Mesendoderm (in vitro differentiated cells): ENCODE measurements at regions not wholly inside any gene's neighbourhood (a gene's known extent, or its start where the extent isn't known, plus 50 kb on each side); places are given as distances from the start of the nearest gene placed in this dataset.

Experiments used
- DNase-seq: peaks from one replicate; pipeline ENCODE4 v3.0.0; 2013
- H2AK5ac ChIP-seq: 2 replicates; pipeline ENCODE4 v1.6.1; 2013; ENCODE audit warnings: low read length, inconsistent platforms
- H2BK120ac ChIP-seq: 2 replicates; pipeline ENCODE4 v1.6.1; 2013; ENCODE audit warnings: low read depth, mild to moderate bottlenecking, low read length, moderate library complexity, mixed read lengths
- H2BK15ac ChIP-seq: replicated peaks from 2 replicates; pipeline ENCODE4 v1.6.1; 2013; ENCODE audit warnings: low read depth, mild to moderate bottlenecking, moderate library complexity
- H2BK5ac ChIP-seq: 2 replicates; pipeline ENCODE4 v1.6.1; 2013; ENCODE audit warnings: low read length, inconsistent platforms
- H3K18ac ChIP-seq: 2 replicates; pipeline ENCODE4 v1.6.1; 2013; ENCODE audit warnings: mild to moderate bottlenecking, low read length, mixed read lengths
- H3K23ac ChIP-seq: one replicate; pipeline ENCODE4 v1.6.1; 2013; ENCODE audit warnings: low read length
- H3K27ac ChIP-seq: 2 replicates; pipeline ENCODE4 v1.5.1; 2013; ENCODE audit warnings: low read depth, mild to moderate bottlenecking, inconsistent platforms, low read length, moderate library complexity
- H3K27me3 ChIP-seq: 2 replicates; pipeline ENCODE4 v1.6.1; 2013; ENCODE audit warnings: low read length, control low read depth, mild to moderate bottlenecking, inconsistent platforms; ENCODE audit not compliant: insufficient read depth, poor library complexity
- H3K36me3 ChIP-seq: 2 replicates; pipeline ENCODE4 v1.6.1; 2013; ENCODE audit warnings: low read length, inconsistent platforms; ENCODE audit not compliant: control insufficient read depth, insufficient read depth
- H3K4ac ChIP-seq: one replicate; pipeline ENCODE4 v1.6.1; 2013; ENCODE audit warnings: low read depth, mild to moderate bottlenecking, low read length, moderate library complexity
- H3K4me1 ChIP-seq: 2 replicates; pipeline ENCODE4 v1.6.1; 2013; ENCODE audit warnings: low read depth, low read length, inconsistent platforms; ENCODE audit not compliant: control insufficient read depth
- H3K4me2 ChIP-seq: 2 replicates; pipeline ENCODE4 v1.6.1; 2013; ENCODE audit warnings: low read length
- H3K4me3 ChIP-seq: 2 replicates; pipeline ENCODE4 v1.5.1; 2013; ENCODE audit warnings: mild to moderate bottlenecking, low read length
- H3K56ac ChIP-seq: one replicate; pipeline ENCODE4 v1.6.1; 2013; ENCODE audit warnings: low read length
- H3K79me1 ChIP-seq: 2 replicates; pipeline ENCODE4 v1.6.1; 2013; ENCODE audit warnings: low read length, inconsistent platforms
- H3K79me2 ChIP-seq: 2 replicates; pipeline ENCODE4 v1.6.1; 2013; ENCODE audit warnings: mild to moderate bottlenecking, low read length; ENCODE audit not compliant: control insufficient read depth, insufficient read depth
- H3K9ac ChIP-seq: 2 replicates; pipeline ENCODE4 v1.6.1; 2013; ENCODE audit warnings: low read length, inconsistent platforms
- H4K5ac ChIP-seq: one replicate; pipeline ENCODE4 v1.6.1; 2013; ENCODE audit warnings: low read length
- H4K8ac ChIP-seq: one replicate; pipeline ENCODE4 v1.6.1; 2013; ENCODE audit warnings: low read depth, mild to moderate bottlenecking, control low read depth, low read length, moderate library complexity
- WGBS: extraction: QIAGEN DNeasy Blood & Tissue Kit; methylation state at CpG from one replicate; pipeline ENCODE4 v1.1.7; 2013; ENCODE audit warnings: low lambda C conversion rate, missing lambda C conversion rate; ENCODE audit not compliant: insufficient coverage; ENCODE audit errors: extremely low coverage; 5-methylcytosine and 5-hydroxymethylcytosine counted together

DNA sequence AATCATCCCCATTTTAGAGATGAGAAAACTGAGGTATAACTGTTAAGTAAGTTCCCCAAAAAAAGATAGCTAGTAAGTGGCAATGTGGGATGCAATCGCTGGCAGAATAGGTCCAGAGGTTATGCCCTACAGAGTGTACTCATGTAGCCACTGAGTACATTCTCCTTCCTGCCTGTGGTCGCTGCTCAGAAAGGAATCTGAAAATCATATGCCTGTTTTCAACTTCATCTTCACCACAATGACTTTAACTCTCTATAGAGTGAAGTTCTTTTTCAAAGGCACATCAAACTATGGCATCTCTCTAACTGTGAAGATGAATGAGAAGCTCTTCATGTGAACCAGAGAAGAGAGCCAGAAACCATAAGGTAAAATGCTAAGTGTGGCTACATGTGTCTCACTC, 162.2 kb upstream of the SLC25A13 start:
- H3K4me3 ChIP-seq = no peak overlapping the region
- WGBS = no CpG with 5 or more reads among the region's 2 CpGs
- H3K79me1 ChIP-seq = no peaks in the 10 kb centered on the region
- H4K8ac ChIP-seq = no peak overlapping the region
- no peaks in the 10 kb centered on the region for H3K4me1 ChIP-seq
- H2BK15ac ChIP-seq = no peak overlapping the region
- no peaks in the 10 kb centered on the region for H3K27me3 ChIP-seq
- no peaks in the 10 kb centered on the region for H3K79me2 ChIP-seq
- no peak overlapping the region for H2BK5ac ChIP-seq
- no peak overlapping the region for H2AK5ac ChIP-seq
- H3K4me2 ChIP-seq = no peak overlapping the region
- no peak for DNase-seq
- H3K27ac ChIP-seq = no peak overlapping the region
- no peak overlapping the region for H2BK120ac ChIP-seq
- no peak overlapping the region for H4K5ac ChIP-seq
- no peak overlapping the region for H3K56ac ChIP-seq
- no peak overlapping the region for H3K4ac ChIP-seq
- no peaks in the 10 kb centered on the region for H3K36me3 ChIP-seq
- no peak overlapping the region for H3K18ac ChIP-seq
- H3K23ac ChIP-seq = no peak overlapping the region
- no peak overlapping the region for H3K9ac ChIP-seq

DNA sequence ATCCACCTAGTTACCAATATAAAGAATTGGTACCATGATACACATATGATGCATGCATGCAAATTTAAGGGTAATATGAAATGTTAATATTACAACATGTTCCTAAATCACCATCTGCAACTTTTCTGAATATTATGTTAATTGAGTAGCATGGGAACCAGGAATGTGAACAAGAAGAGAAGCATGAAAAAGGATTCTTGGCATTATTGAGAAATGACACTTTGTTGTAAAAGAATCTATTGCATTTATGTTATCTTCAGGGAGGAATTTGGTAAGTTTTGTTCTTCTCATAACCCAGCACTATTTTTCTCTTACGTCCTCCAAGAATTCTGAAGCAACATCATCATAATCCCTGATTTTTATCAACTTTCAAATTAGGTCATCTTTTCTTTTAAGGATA, 159.9 kb upstream of the SLC25A13 start:
- H3K79me1 ChIP-seq = no peaks in the 10 kb centered on the region
- H4K5ac ChIP-seq = no peak overlapping the region
- WGBS = no CpG with 5 or more reads among the region's 1 CpG
- H3K27ac ChIP-seq = no peak overlapping the region
- H2AK5ac ChIP-seq = no peak overlapping the region
- H3K4ac ChIP-seq = no peak overlapping the region
- H3K4me2 ChIP-seq = no peak overlapping the region
- H3K9ac ChIP-seq = no peak overlapping the region
- H3K36me3 ChIP-seq = no peaks in the 10 kb centered on the region
- H2BK5ac ChIP-seq = no peak overlapping the region
- no peak overlapping the region for H3K23ac ChIP-seq
- H2BK15ac ChIP-seq = no peak overlapping the region
- H4K8ac ChIP-seq = no peak overlapping the region
- no peak for DNase-seq
- no peak overlapping the region for H2BK120ac ChIP-seq
- no peak overlapping the region for H3K18ac ChIP-seq
- no peak overlapping the region for H3K56ac ChIP-seq
- no peak overlapping the region for H3K4me3 ChIP-seq
- H3K4me1 ChIP-seq = no peaks in the 10 kb centered on the region
- H3K79me2 ChIP-seq = no peaks in the 10 kb centered on the region
- H3K27me3 ChIP-seq = no peaks in the 10 kb centered on the region

DNA sequence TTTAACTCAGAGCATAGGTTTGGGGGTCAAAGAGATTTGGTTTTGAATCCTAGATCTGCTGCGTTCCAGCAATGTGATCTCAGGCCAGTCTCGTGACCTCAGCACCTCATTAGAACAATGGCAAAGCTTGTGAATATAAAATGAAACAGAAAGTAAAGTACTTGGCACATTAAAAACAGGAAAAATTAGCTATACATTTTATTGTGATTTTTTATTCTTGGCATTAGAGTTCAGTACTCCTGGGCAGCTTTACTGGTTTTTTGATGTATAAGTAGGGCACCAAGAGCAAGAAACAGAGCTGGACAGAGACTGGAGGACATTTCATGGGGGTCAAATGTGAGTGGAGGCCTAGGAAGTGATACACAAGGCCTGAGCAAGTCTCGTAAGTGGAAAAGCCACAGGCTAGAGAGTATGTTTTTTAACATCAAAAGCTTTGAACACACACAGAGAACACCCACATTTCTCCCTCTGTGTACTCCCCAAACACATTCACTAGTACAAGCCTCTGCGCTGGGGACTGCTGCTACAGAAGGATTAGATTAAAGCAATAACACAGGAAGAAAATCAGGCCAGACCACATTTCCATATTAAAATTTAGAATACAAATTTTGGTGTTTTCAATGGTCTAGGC, 157.2 kb upstream of the SLC25A13 start:
- Histone ChIP-seq H3K56ac (no peak overlapping the region), H3K23ac (no peak overlapping the region), H3K36me3 (no peaks in the 10 kb centered on the region), H2BK15ac (no peak overlapping the region), H3K27ac (no peak overlapping the region), H4K8ac (no peak overlapping the region), H4K5ac (no peak overlapping the region), H3K27me3 (no peaks in the 10 kb centered on the region), H3K4ac (no peak overlapping the region), H2BK120ac (no peak overlapping the region), H3K4me3 (no peak overlapping the region), H2BK5ac (no peak overlapping the region), H3K79me2 (no peaks in the 10 kb centered on the region), H3K4me1 (no peaks in the 10 kb centered on the region), H3K79me1 (no peaks in the 10 kb centered on the region), H3K18ac (no peak overlapping the region), H3K4me2 (no peak overlapping the region), H3K9ac (no peak overlapping the region), H2AK5ac (no peak overlapping the region)
- DNase-seq = no peak
- no CpG with 5 or more reads among the region's 4 CpGs for WGBS

DNA sequence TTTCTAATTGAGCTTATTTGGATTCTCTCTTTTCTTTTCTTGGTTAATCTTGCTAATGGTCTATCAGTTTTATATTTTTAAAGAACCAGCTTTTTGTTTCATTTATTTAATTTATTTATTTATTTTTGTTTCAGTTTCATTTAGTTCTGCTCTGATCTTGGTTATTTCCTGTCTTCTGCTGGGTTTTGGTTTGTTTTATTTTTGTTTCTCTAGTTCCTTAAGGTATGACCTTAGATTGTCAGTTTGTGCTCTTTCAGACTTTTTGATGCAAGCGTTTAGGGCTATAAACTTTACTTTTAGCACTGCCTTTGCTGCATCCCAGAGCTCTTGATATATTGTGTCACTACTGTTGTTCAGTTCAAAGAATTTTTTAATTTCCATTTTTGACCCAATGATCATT, 149.7 kb upstream of the SLC25A13 start:
- no peaks in the 10 kb centered on the region for H3K27me3 ChIP-seq
- H3K56ac ChIP-seq = no peak overlapping the region
- no peak overlapping the region for H2BK120ac ChIP-seq
- H3K4ac ChIP-seq = no peak overlapping the region
- H3K36me3 ChIP-seq = no peaks in the 10 kb centered on the region
- no peak overlapping the region for H2BK5ac ChIP-seq
- no peak overlapping the region for H2AK5ac ChIP-seq
- no peak overlapping the region for H3K4me3 ChIP-seq
- H3K9ac ChIP-seq = no peak overlapping the region
- WGBS = no CpG with 5 or more reads among the region's 1 CpG
- H4K5ac ChIP-seq = no peak overlapping the region
- no peaks in the 10 kb centered on the region for H3K4me1 ChIP-seq
- H3K4me2 ChIP-seq = no peak overlapping the region
- no peak overlapping the region for H3K18ac ChIP-seq
- H2BK15ac ChIP-seq = no peak overlapping the region
- H3K23ac ChIP-seq = no peak overlapping the region
- DNase-seq = no peak
- H3K79me2 ChIP-seq = no peaks in the 10 kb centered on the region
- H3K27ac ChIP-seq = no peak overlapping the region
- no peaks in the 10 kb centered on the region for H3K79me1 ChIP-seq
- H4K8ac ChIP-seq = no peak overlapping the region

DNA sequence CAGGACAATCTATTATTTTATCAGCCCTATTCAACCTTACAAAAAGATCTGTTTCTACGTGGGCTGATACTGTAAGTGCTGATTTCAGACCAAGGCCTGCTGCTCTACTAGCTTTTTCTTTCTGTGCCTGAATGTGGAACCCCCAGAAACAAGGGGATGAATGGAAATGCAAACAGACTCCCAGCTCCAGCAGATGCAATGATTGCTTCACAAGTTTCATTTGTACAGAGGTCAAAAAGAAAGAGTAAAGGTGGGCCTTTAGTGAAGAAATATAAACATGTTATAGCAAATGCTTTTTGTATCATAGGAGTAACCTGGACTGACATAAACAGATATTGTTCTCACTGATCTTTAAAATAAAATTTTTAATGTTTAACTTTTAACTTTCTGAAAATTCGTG, 130.2 kb upstream of the SLC25A13 start:
- no peak overlapping the region for H3K9ac ChIP-seq
- H2BK15ac ChIP-seq = no peak overlapping the region
- no peak overlapping the region for H2BK120ac ChIP-seq
- H3K27me3 ChIP-seq = no peaks in the 10 kb centered on the region
- no peak overlapping the region for H3K23ac ChIP-seq
- whole genome bisulfite sequencing = no CpG with 5 or more reads among the region's 2 CpGs
- no peaks in the 10 kb centered on the region for H3K36me3 ChIP-seq
- H3K4ac ChIP-seq = no peak overlapping the region
- no peak overlapping the region for H3K27ac ChIP-seq
- no peak for DNase-seq
- H3K4me3 ChIP-seq = no peak overlapping the region
- no peak overlapping the region for H3K18ac ChIP-seq
- H3K79me1 ChIP-seq = no peaks in the 10 kb centered on the region
- no peak overlapping the region for H2BK5ac ChIP-seq
- no peak overlapping the region for H4K5ac ChIP-seq
- no peak overlapping the region for H2AK5ac ChIP-seq
- H4K8ac ChIP-seq = no peak overlapping the region
- H3K4me1 ChIP-seq = no peaks in the 10 kb centered on the region
- no peaks in the 10 kb centered on the region for H3K79me2 ChIP-seq
- H3K56ac ChIP-seq = no peak overlapping the region
- H3K4me2 ChIP-seq = no peak overlapping the region

DNA sequence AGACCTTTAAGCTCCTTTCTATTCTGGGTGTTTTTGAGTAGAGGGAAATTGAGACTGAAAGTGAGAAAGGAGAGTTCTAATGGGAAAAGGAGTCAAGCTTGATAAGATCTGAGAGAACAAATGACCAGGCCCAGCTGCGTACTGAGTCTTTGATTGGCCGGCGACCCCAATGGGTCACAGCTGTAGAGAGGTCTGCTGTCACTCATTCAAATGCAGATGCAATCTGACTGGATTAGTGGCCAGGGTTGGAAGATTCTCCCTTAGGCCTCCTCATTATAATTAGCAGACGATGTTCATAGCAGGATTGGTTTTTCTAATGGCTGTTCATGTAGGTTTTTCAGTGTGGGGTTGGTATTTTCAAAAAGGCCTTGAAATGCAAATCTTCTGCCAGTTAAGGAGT, 127.2 kb upstream of the SLC25A13 start:
- no CpG with 5 or more reads among the region's 4 CpGs for WGBS
- peak; percentile 3 for DNase-seq
- H3K23ac ChIP-seq = no peak overlapping the region
- no peak overlapping the region for H2BK5ac ChIP-seq
- H3K4me2 ChIP-seq = no peak overlapping the region
- H2AK5ac ChIP-seq = no peak overlapping the region
- H3K27me3 ChIP-seq = no peaks in the 10 kb centered on the region
- H3K79me1 ChIP-seq = no peaks in the 10 kb centered on the region
- H3K36me3 ChIP-seq = no peaks in the 10 kb centered on the region
- no peaks in the 10 kb centered on the region for H3K79me2 ChIP-seq
- H3K4me1 ChIP-seq = no peaks in the 10 kb centered on the region
- H4K5ac ChIP-seq = no peak overlapping the region
- no peak overlapping the region for H3K9ac ChIP-seq
- H3K4ac ChIP-seq = no peak overlapping the region
- H3K27ac ChIP-seq = no peak overlapping the region
- H3K56ac ChIP-seq = no peak overlapping the region
- no peak overlapping the region for H3K18ac ChIP-seq
- H2BK15ac ChIP-seq = no peak overlapping the region
- no peak overlapping the region for H4K8ac ChIP-seq
- H3K4me3 ChIP-seq = no peak overlapping the region
- no peak overlapping the region for H2BK120ac ChIP-seq
